GM12864 (cell line): ENCODE measurements at regions not wholly inside any gene's neighbourhood (a gene's known extent, or its start where the extent isn't known, plus 50 kb on each side); places are given as distances from the start of the nearest gene placed in this dataset.

Source experiments
- DNase-seq: peaks from one replicate; pipeline ENCODE4 v3.0.0-alpha.2; 2011; ENCODE audit warnings: low read depth
- H3K4me3 ChIP-seq: 2 replicates; pipeline ENCODE4 v1.5.1; 2011; ENCODE audit warnings: mild to moderate bottlenecking, low read depth, low read length, control low read depth
- CTCF ChIP-seq: IDR thresholded peaks from 2 replicates; pipeline ENCODE4 v1.5.1; 2011; ENCODE audit warnings: low read depth, mild to moderate bottlenecking, moderate library complexity, low read length, control low read depth, inconsistent platforms; ENCODE audit errors: missing control alignments

- TF ChIP-seq CTCF, result no peak
- no peak overlapping the region for H3K4me3 ChIP-seq
- DNase-seq, result no peak
These were observed 1018.4 kb upstream of the ARRDC3 start for GRCh38 chr5:92401492-92401891.

DNA sequence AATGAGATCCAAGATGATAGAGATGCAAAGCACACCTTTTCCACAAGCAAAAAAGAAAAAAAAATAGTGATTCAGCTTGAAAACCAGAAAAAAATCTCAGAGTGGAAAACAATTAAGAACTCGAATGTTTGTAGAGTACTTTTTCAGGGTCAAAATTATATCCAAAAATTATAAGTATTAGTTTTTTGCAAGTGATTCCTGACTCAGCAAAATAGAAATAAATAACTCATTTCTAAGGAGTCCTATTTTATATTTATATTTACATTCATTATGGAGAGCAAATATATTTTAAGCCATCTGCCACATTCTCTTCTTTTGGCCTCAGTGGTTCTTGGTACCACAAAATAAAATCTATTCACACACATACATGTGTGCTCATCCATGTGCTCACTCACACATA, 1011.8 kb upstream of the ARRDC3 start:
- H3K4me3 ChIP-seq, result no peak overlapping the region
- no peak for DNase-seq
- TF ChIP-seq CTCF, result no peak

DNA sequence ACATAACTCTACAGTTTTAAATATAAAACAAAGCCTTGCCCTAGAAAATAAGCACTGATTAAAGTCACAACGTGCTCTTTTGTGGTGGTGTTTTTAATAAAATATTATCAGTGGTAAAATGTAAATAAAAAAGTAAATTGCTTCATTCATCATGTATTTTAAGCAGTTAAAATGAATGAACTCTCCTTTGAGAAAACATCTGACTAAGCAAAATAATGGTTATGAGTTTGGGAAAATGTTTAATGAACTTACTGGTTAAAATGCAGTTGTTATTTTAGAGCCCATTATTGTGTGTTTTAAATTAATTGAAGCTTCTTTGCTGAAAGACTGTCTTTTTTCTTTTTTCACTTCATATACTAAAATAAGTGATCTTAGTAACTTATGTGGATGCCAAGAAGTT, 1007.5 kb upstream of the ARRDC3 start:
- no peak for TF ChIP-seq CTCF
- no peak overlapping the region for H3K4me3 ChIP-seq
- no peak for DNase-seq

- no peak for TF ChIP-seq CTCF
- DNase-seq, result no peak
- H3K4me3 ChIP-seq, result no peak overlapping the region
These were observed 997.1 kb upstream of the ARRDC3 start for GRCh38 chr5:92380069-92380770.

DNA sequence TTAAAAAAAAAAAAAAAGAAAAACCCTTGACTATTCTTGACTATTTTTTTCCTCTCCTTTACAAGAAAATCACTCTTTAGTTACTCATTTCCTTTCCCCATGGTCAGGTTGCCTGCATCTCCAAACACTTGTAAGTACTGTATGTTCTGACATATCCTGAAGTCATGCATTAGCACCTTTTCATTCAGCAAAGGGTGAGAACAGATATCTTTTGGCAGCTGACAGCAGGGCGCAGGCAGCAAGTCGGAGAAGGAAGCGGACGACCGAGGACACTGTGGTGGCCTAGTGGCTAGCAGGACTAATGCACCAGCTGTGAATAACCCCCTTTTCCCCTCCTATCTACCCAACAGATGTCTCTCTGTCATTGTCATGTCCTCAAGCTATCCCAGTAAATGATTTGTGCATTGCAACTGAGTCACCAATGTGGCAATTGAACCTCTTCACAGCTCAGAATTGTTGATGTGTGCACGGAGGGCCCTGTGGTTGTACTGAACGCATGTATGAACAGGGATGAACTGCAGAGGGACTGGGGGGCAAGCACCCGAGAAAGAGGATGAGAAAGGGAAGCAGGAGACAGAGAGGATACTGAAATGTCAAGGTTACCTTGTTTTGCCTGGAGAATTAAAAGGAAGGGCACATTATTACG, 996.0 kb upstream of the ARRDC3 start:
- no peak for DNase-seq
- TF ChIP-seq CTCF, result no peak
- H3K4me3 ChIP-seq, result no peak overlapping the region

GRCh38 chr5:92374859-92375258, 991.7 kb upstream of the ARRDC3 start:
- TF ChIP-seq CTCF, result no peak
- DNase-seq, result no peak
- H3K4me3 ChIP-seq, result no peak overlapping the region

- DNase-seq, result no peak
- no peak for TF ChIP-seq CTCF
- H3K4me3 ChIP-seq, result no peak overlapping the region
These were observed 989.6 kb upstream of the ARRDC3 start for GRCh38 chr5:92372766-92373165.
